H9 (cell line): ENCODE measurements at regions not wholly inside any gene's neighbourhood (a gene's known extent, or its start where the extent isn't known, plus 50 kb on each side); places are given as distances from the start of the nearest gene placed in this dataset.

ENCODE experiments used
- DNase-seq: peaks from one replicate; pipeline ENCODE4 v3.0.0-alpha.2; 2017
- H2AFZ ChIP-seq: one replicate; pipeline ENCODE4 v1.6.1; 2013; ENCODE audit warnings: mild to moderate bottlenecking, low read length, control low read depth, moderate library complexity
- H2AK5ac ChIP-seq: 2 replicates; pipeline ENCODE4 v1.6.1; 2013; ENCODE audit warnings: low read length, control low read depth, mixed read lengths; ENCODE audit not compliant: insufficient read length
- H2BK120ac ChIP-seq: one replicate; pipeline ENCODE4 v1.6.1; 2013; ENCODE audit warnings: low read depth, mild to moderate bottlenecking, low read length, control low read depth, inconsistent platforms; ENCODE audit not compliant: poor library complexity, severe bottlenecking
- H2BK12ac ChIP-seq: 2 replicates; pipeline ENCODE4 v1.6.1; 2013; ENCODE audit warnings: low read length, control low read depth, mixed read lengths, low read depth; ENCODE audit not compliant: insufficient read length
- H2BK15ac ChIP-seq: 2 replicates; pipeline ENCODE4 v1.6.1; 2013; ENCODE audit warnings: low read depth, low read length, control low read depth
- H2BK20ac ChIP-seq: one replicate; pipeline ENCODE4 v1.6.1; 2013; ENCODE audit warnings: low read depth, mild to moderate bottlenecking, low read length, control low read depth, inconsistent platforms; ENCODE audit not compliant: poor library complexity, severe bottlenecking
- H2BK5ac ChIP-seq: 2 replicates; pipeline ENCODE4 v1.6.1; 2013; ENCODE audit warnings: low read length, control low read depth, mixed read lengths; ENCODE audit not compliant: insufficient read length
- H3K14ac ChIP-seq: 2 replicates; pipeline ENCODE4 v1.6.1; 2013; ENCODE audit warnings: low read length, control low read depth; ENCODE audit not compliant: insufficient read depth
- H3K18ac ChIP-seq: 2 replicates; pipeline ENCODE4 v1.6.1; 2013; ENCODE audit warnings: low read depth, mild to moderate bottlenecking, mixed read lengths, low read length, control low read depth; ENCODE audit not compliant: insufficient read length
- H3K23ac ChIP-seq: 2 replicates; pipeline ENCODE4 v1.6.1; 2013; ENCODE audit warnings: low read length, control low read depth, mixed read lengths, low read depth; ENCODE audit not compliant: insufficient read length
- H3K23me2 ChIP-seq: 2 replicates; pipeline ENCODE4 v1.6.1; 2013; ENCODE audit warnings: low read depth, mild to moderate bottlenecking, mixed read lengths, low read length, control low read depth; ENCODE audit not compliant: insufficient read length, poor library complexity, severe bottlenecking
- H3K27ac ChIP-seq: 2 replicates; pipeline ENCODE4 v1.5.1; 2013; ENCODE audit warnings: low read length, control low read depth, mixed read lengths, low read depth; ENCODE audit not compliant: insufficient read length
- H3K27me3 ChIP-seq: 2 replicates; pipeline ENCODE4 v1.6.1; 2013; ENCODE audit warnings: low read length, control low read depth, inconsistent platforms; ENCODE audit not compliant: insufficient read depth
- H3K4ac ChIP-seq: 2 replicates; pipeline ENCODE4 v1.6.1; 2013; ENCODE audit warnings: low read depth, mild to moderate bottlenecking, control low read depth, inconsistent platforms, low read length, moderate library complexity
- H3K4me1 ChIP-seq: 2 replicates; pipeline ENCODE4 v1.6.1; 2013; ENCODE audit warnings: low read length, control low read depth, inconsistent platforms; ENCODE audit not compliant: insufficient read depth
- H3K4me2 ChIP-seq: 2 replicates; pipeline ENCODE4 v1.6.1; 2013; ENCODE audit warnings: low read length, control low read depth, mixed read lengths; ENCODE audit not compliant: insufficient read length, insufficient read depth
- H3K56ac ChIP-seq: 2 replicates; pipeline ENCODE4 v1.6.1; 2013; ENCODE audit warnings: low read depth, mild to moderate bottlenecking, mixed read lengths, low read length, control low read depth; ENCODE audit not compliant: insufficient read length
- H3K79me1 ChIP-seq: 2 replicates; pipeline ENCODE4 v1.6.1; 2013; ENCODE audit warnings: low read depth, mild to moderate bottlenecking, moderate library complexity, low read length, control low read depth, inconsistent platforms; ENCODE audit not compliant: insufficient read depth, poor library complexity, severe bottlenecking
- H3K79me2 ChIP-seq: 2 replicates; pipeline ENCODE4 v1.6.1; 2013; ENCODE audit warnings: low read length, control low read depth, inconsistent platforms; ENCODE audit not compliant: insufficient read depth
- H3K9ac ChIP-seq: 2 replicates; pipeline ENCODE4 v1.6.1; 2013; ENCODE audit warnings: low read length, control low read depth, mixed read lengths; ENCODE audit not compliant: insufficient read length; ENCODE audit errors: extremely low read depth
- H3K9me3 ChIP-seq: one replicate; pipeline ENCODE4 v1.6.1; 2013; ENCODE audit warnings: low read depth, low read length, inconsistent platforms; ENCODE audit not compliant: control insufficient read depth
- H3T11ph ChIP-seq: one replicate; pipeline ENCODE4 v1.6.1; 2013; ENCODE audit warnings: mild to moderate bottlenecking, low read length, control low read depth, inconsistent platforms
- H4K20me1 ChIP-seq: one replicate; pipeline ENCODE4 v1.6.1; 2013; ENCODE audit not compliant: control insufficient read depth, insufficient read length, insufficient read depth
- H4K5ac ChIP-seq: 2 replicates; pipeline ENCODE4 v1.6.1; 2013; ENCODE audit warnings: low read depth, mild to moderate bottlenecking, mixed read lengths, low read length, control low read depth; ENCODE audit not compliant: insufficient read length
- H4K8ac ChIP-seq: replicated peaks from 2 replicates; pipeline ENCODE4 v1.6.1; 2013; ENCODE audit warnings: low read length, control low read depth, mixed read lengths, low read depth; ENCODE audit not compliant: insufficient read length
- H4K91ac ChIP-seq: 2 replicates; pipeline ENCODE4 v1.6.1; 2013; ENCODE audit warnings: low read depth, mild to moderate bottlenecking, moderate library complexity, mixed read lengths, low read length, control low read depth; ENCODE audit not compliant: insufficient read length
- H3K27ac Mint-ChIP-seq, 3 experiments: 2 replicates in 2 of 3; 3 replicates in 1 of 3; pipeline ENCODE4 v1.8.0; 2020 to 2021; ENCODE audit warnings: mixed read lengths in 3 of 3, mild to moderate bottlenecking in 1 of 3, moderate library complexity in 1 of 3
- H3K27me3 Mint-ChIP-seq: 2 replicates; pipeline ENCODE4 v1.8.0; 2021; ENCODE audit warnings: low read depth, mild to moderate bottlenecking, moderate library complexity, mixed read lengths
- H3K36me3 Mint-ChIP-seq, 3 experiments: 2 replicates in 2 of 3; 3 replicates in 1 of 3; pipeline ENCODE4 v1.8.0; 2020 to 2021; ENCODE audit warnings: low read depth in 3 of 3, mixed read lengths in 3 of 3; ENCODE audit not compliant: insufficient read depth in 1 of 3
- H3K4me1 Mint-ChIP-seq, 2 experiments: 2 replicates each; pipeline ENCODE4 v1.8.0; 2020; ENCODE audit warnings: mixed read lengths in 2 of 2
- H3K4me3 Mint-ChIP-seq, 2 experiments: 2 replicates in 1 of 2; 3 replicates in 1 of 2; pipeline ENCODE4 v1.8.0; 2020 to 2021; ENCODE audit warnings: mild to moderate bottlenecking in 2 of 2, mixed read lengths in 2 of 2, moderate library complexity in 1 of 2
- H3K9me3 Mint-ChIP-seq, 2 experiments: 2 replicates in 1 of 2; 3 replicates in 1 of 2; pipeline ENCODE4 v1.8.0; 2020; ENCODE audit warnings: mild to moderate bottlenecking in 2 of 2, mixed read lengths in 2 of 2, moderate library complexity in 1 of 2
- CTCF ChIP-seq: fragments of 200-600 bp; sonication (generic); conservative IDR thresholded peaks from 3 replicates; pipeline ENCODE4 v1.8.0; 2021; ENCODE audit warnings: antibody characterized with exemption, mild to moderate bottlenecking
- WGBS: extraction: QIAGEN DNeasy Blood & Tissue Kit; methylation state at CpG from one replicate; pipeline ENCODE4 v1.1.7; 2013; ENCODE audit warnings: missing lambda C conversion rate, low lambda C conversion rate, mixed read lengths; ENCODE audit not compliant: insufficient read length; ENCODE audit errors: extremely low coverage; 5-methylcytosine and 5-hydroxymethylcytosine counted together

- Mint-ChIP-seq H3K4me1 (no peaks in the 10 kb centered on the region; a peak in 1 of 4 replicates), H3K4me3 (no peak overlapping the region), H3K27me3 (no peaks in the 10 kb centered on the region), H3K9me3 (peaks cover 0 to 23% of the 10 kb centered on the region in 2 experiments; a peak in 4 of 5 replicates), H3K36me3 (peaks cover 0 to 5% (median 0%) of the 10 kb centered on the region in 3 experiments; a peak in 5 of 7 replicates), H3K27ac (no peak overlapping the region)
- Histone ChIP-seq H3K79me1 (no peaks in the 10 kb centered on the region), H3K79me2 (no peaks in the 10 kb centered on the region), H4K91ac (no peak overlapping the region), H3K23me2 (no peaks in the 10 kb centered on the region), H2AFZ (no peak overlapping the region), H3K27me3 (no peaks in the 10 kb centered on the region), H3K56ac (no peak overlapping the region), H4K20me1 (no peaks in the 10 kb centered on the region), H3K27ac (no peak overlapping the region), H3K4ac (no peak overlapping the region), H3K4me2 (no peak overlapping the region), H3K18ac (no peak overlapping the region), H2BK12ac (no peak overlapping the region), H2BK120ac (no peak overlapping the region), H2BK20ac (no peak overlapping the region), H3K23ac (no peak overlapping the region), H3K9me3 (no peaks in the 10 kb centered on the region), H3K4me1 (no peaks in the 10 kb centered on the region), H3K14ac (no peak overlapping the region), H3T11ph (no peak overlapping the region), H2AK5ac (no peak overlapping the region), H4K8ac (no peak overlapping the region), H2BK15ac (no peak overlapping the region), H2BK5ac (no peak overlapping the region), H3K9ac (no peak overlapping the region), H4K5ac (no peak overlapping the region)
- TF ChIP-seq CTCF = no peak
- no CpG with 5 or more reads among the region's 2 CpGs for WGBS
- no peak for DNase-seq
These were observed 415.1 kb upstream of the NEGR1 start for GRCh38 chr1:72697410-72697809.
